CD4-positive, alpha-beta T cell (primary cell): ENCODE measurements at regions not wholly inside any gene's neighbourhood (a gene's known extent, or its start where the extent isn't known, plus 50 kb on each side); places are given as distances from the start of the nearest gene placed in this dataset.
"Not testable (repeated sequence)": the region's sequence is repeated elsewhere in the genome, so short reads cannot be mapped to it uniquely, and the experiment has no call there.

Experiments
- ATAC-seq: fragments of 200-7000 bp; cut with Tn5 transposase; one replicate; pipeline ENCODE4 v1.10.0; 2022; ENCODE audit warnings: mild to moderate bottlenecking; ENCODE audit not compliant: poor library complexity
- CTCF ChIA-PET: fragments of 350-600 bp; sonication (Branson Sonifier 250); formaldehyde crosslinking; loops from one replicate; lab custom pipeline; 2021; ENCODE audit warnings: antibody characterized with exemption, inconsistent platforms; lab: Charles Lee
- POLR2A ChIA-PET: fragments of 350-600 bp; sonication (Branson Sonifier 250); formaldehyde crosslinking; loops from one replicate; lab custom pipeline; 2021; ENCODE audit warnings: antibody characterized with exemption, inconsistent platforms; lab: Charles Lee
- DNase-seq, 14 experiments: peaks; one replicate each; pipeline ENCODE4 v3.0.0-alpha.2; 2013 to 2020; ENCODE audit warnings: mixed read lengths in 2 of 14
- H3K27ac ChIP-seq, 2 donors: one replicate each; pipeline versions ENCODE4 v1.5.1 to v1.7.0; 2013; ENCODE audit warnings: low read length in 2 of 2, low read depth in 1 of 2, mild to moderate bottlenecking in 1 of 2
- H3K27me3 ChIP-seq, 2 experiments: 1 replicate in 1 of 2; 2 replicates in 1 of 2; pipeline versions ENCODE4 v1.6.1 to v1.7.0; 2013; ENCODE audit warnings: low read length in 2 of 2, control low read depth in 1 of 2, mild to moderate bottlenecking in 1 of 2, moderate library complexity in 1 of 2; ENCODE audit not compliant: insufficient read depth in 2 of 2, control insufficient read depth in 1 of 2
- H3K36me3 ChIP-seq: one replicate; pipeline ENCODE4 v1.6.1; 2013; ENCODE audit warnings: low read length, control low read depth; ENCODE audit not compliant: insufficient read depth
- H3K4me1 ChIP-seq: one replicate; pipeline ENCODE4 v1.6.1; 2013; ENCODE audit warnings: low read length, control low read depth; ENCODE audit not compliant: insufficient read depth
- H3K4me3 ChIP-seq: one replicate; pipeline ENCODE4 v1.5.1; 2013; ENCODE audit warnings: mild to moderate bottlenecking, low read length, moderate library complexity
- H3K9me3 ChIP-seq, 2 experiments: 1 replicate in 1 of 2; 2 replicates in 1 of 2; pipeline versions ENCODE4 v1.6.1 to v1.7.0; 2013; ENCODE audit warnings: low read length in 2 of 2, mild to moderate bottlenecking in 2 of 2, control low read depth in 1 of 2, moderate library complexity in 1 of 2; ENCODE audit not compliant: control insufficient read depth in 1 of 2, insufficient read depth in 1 of 2
- H3K27ac Mint-ChIP-seq: one replicate; pipeline ENCODE4 v1.8.0; 2020; ENCODE audit warnings: mixed read lengths
- H3K27me3 Mint-ChIP-seq: one replicate; pipeline ENCODE4 v1.8.0; 2021; ENCODE audit warnings: mixed read lengths
- H3K36me3 Mint-ChIP-seq: one replicate; pipeline ENCODE4 v1.8.0; 2021; ENCODE audit warnings: low read depth, mixed read lengths
- H3K4me1 Mint-ChIP-seq: one replicate; pipeline ENCODE4 v1.8.0; 2021; ENCODE audit warnings: low read depth, mixed read lengths
- H3K4me3 Mint-ChIP-seq: one replicate; pipeline ENCODE4 v1.8.0; 2020; ENCODE audit warnings: mild to moderate bottlenecking, mixed read lengths
- H3K9me3 Mint-ChIP-seq: one replicate; pipeline ENCODE4 v1.8.0; 2020; ENCODE audit warnings: mixed read lengths
- CTCF ChIP-seq: fragments of 200-600 bp; IDR thresholded peaks from one replicate; pipeline ENCODE4 v1.8.0; 2022; ENCODE audit warnings: antibody characterized with exemption, mild to moderate bottlenecking
- intact Hi-C, 2 experiments: fragments of 100-400 bp; cut with DNase I in 1 of 2; cut with micrococcal nuclease in 1 of 2; formaldehyde crosslinking; loops; one replicate each; pipeline versions ENCODE4 v1.15.1 to v1.9.0; 2023 to 2025; cut with DNase I, micrococcal nuclease

GRCh38 chr13:21889651-21890050, 218.8 kb downstream of the FGF9 start:
- DNase-seq (no peak), ATAC-seq (no peak)
- Histone ChIP-seq H3K36me3 (no peaks in the 10 kb centered on the region), H3K9me3 (no peaks in the 10 kb centered on the region), H3K4me3 (no peak overlapping the region), H3K4me1 (no peaks in the 10 kb centered on the region), H3K27me3 (no peaks in the 10 kb centered on the region), H3K27ac (no peak overlapping the region)
- no peak for TF ChIP-seq CTCF
- Mint-ChIP-seq H3K4me1 (no peaks in the 10 kb centered on the region), H3K36me3 (no peaks in the 10 kb centered on the region), H3K9me3 (no peaks in the 10 kb centered on the region), H3K27me3 (peaks cover 16% of the 10 kb centered on the region), H3K4me3 (no peak overlapping the region), H3K27ac (no peak overlapping the region)
- intact Hi-C loops, result no loop called here
- ChIA-PET CTCF (no interaction called here), POLR2A (no interaction called here)

- H3K9me3 ChIP-seq, POLR2A ChIA-PET, H3K27me3 ChIP-seq, H3K36me3 Mint-ChIP-seq, CTCF ChIA-PET, H3K9me3 Mint-ChIP-seq, ATAC-seq, intact Hi-C loops, H3K4me3 ChIP-seq, H3K4me1 Mint-ChIP-seq, H3K4me1 ChIP-seq, H3K27ac Mint-ChIP-seq, H3K4me3 Mint-ChIP-seq, H3K36me3 ChIP-seq, H3K27ac ChIP-seq, DNase-seq: not testable (repeated sequence)
- peaks cover 15% of the 10 kb centered on the region for H3K27me3 Mint-ChIP-seq
Observed at GRCh38 chr13:21890220-21890619, 219.3 kb downstream of the FGF9 start.

- TF ChIP-seq CTCF, result no peak
- no peaks in the 10 kb centered on the region for H3K36me3 Mint-ChIP-seq
- no peak for DNase-seq
- H3K27me3 ChIP-seq, result no peaks in the 10 kb centered on the region
- no peaks in the 10 kb centered on the region for H3K4me1 ChIP-seq
- no peaks in the 10 kb centered on the region for H3K4me1 Mint-ChIP-seq
- no peaks in the 10 kb centered on the region for H3K9me3 ChIP-seq
- intact Hi-C loops, result no loop called here
- CTCF ChIA-PET, result no interaction called here
- no peak overlapping the region for H3K4me3 ChIP-seq
- no peak overlapping the region for H3K27ac ChIP-seq
- H3K27ac Mint-ChIP-seq, result no peak overlapping the region
- H3K27me3 Mint-ChIP-seq, result no peaks in the 10 kb centered on the region
- H3K9me3 Mint-ChIP-seq, result no peaks in the 10 kb centered on the region
- POLR2A ChIA-PET, result no interaction called here
- no peak overlapping the region for H3K4me3 Mint-ChIP-seq
- H3K36me3 ChIP-seq, result no peaks in the 10 kb centered on the region
- ATAC-seq, result no peak
Observed at GRCh38 chr13:21894091-21894490, 223.2 kb downstream of the FGF9 start.
